ENCODE measurements at regions not wholly inside any gene's neighbourhood (a gene's known extent, or its start where the extent isn't known, plus 50 kb on each side); places are given as distances from the start of the nearest gene placed in this dataset.

DNA sequence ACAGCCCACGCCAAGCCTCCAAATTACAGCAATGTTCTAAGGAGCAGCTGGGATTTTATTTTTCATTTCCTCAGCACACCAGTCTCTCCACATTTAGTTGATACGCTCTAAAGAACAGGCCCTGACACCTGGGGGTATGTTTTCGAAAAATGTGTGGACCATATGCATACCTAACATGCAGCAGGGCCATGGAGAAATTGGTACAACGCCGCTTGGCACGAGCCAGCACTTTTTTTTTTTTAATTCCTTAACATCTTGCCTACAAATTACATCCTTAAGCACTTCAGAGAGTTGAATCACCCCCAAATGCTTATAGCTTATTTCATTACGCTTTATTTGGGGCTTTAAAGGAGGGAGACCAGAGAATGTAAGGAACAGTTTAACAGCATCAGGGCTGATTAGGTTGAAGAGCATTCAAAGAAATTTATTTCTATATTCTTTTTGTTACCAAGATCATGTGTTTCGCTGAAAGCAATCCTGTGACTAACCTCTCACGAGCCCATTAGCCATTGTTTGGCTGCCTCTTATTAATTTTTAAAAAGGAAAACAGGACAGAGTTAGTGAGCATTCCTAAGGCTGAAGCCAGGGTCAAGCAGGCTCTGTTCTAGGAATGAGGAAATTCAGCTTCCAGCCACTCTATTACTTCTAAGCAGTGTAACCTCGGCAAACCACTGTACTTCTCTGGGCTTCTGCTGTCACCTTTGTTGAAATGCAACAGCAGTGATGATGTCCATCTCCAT, 173.8 kb downstream of the ACTL7B start:
- no peak for DNase-seq (ENCODE audit: low read depth in 2 of 3, low spot score in 1 of 3)

DNA sequence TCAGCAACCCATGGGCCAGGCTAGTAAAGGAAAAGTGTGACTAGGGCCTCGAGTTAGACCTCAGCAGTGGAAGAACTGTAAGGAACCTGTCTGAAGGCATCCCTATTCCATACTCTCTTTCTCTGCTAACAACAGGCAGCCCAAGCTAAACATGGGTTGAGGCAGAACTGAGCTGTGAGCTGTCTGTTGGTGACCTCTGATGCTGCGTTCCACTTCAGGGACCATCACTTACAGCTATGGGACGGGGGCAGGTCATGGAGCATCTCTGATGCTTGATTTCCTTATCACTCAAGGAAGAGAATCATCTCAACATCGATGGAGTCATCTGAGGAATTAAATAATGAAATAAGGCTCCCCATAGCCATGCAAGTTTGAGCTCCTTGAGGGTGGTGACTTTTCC, 174.8 kb downstream of the ACTL7B start:
- no peak for DNase-seq (ENCODE audit: low read depth in 2 of 3, low spot score in 1 of 3)

DNA sequence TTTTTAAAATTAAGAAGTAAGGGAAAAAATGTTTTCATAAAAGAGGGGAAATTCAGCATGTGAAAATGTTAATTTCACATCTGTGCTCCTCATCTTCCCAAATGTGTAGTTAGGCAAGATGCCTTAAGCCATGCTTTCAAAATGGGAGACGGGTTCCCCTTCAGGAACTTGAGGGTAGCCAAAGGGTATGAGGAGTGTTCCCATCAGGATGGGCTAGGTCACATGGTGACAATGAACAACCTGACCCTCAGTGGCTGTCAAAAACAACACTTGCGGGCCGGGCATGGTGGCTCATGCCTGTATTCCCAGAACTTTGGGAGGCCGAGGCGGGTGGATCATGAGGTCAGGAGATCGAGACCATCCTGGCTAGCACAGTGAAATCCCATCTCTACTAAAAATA, 178.0 kb downstream of the ACTL7B start:
- no peak for DNase-seq (ENCODE audit: low read depth in 2 of 3, low spot score in 1 of 3)

DNA sequence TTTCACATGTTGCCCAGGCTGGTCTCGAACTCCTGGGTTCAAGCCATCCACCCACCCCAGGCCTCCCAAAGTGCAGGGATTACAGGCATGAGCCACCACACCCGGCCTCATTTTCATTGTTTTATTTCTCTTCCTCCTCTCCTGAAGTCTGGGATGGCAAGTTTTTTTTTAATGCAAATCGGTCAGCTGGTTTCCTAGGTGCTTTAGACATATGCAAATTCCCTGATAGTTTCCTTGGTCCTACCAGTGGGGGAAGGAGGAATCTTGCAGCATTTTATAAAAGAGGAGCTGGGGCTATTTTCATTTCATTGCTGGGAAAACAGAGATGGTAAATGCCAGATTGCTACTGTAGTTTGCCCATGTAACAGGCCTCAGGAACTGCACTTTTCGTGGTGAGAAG, 179.4 kb downstream of the ACTL7B start:
- DNase-seq (ENCODE audit: low read depth in 2 of 3, low spot score in 1 of 3), result no peak

- no peak for DNase-seq (ENCODE audit: low read depth in 2 of 3, low spot score in 1 of 3)
These were observed 180.1 kb downstream of the ACTL7B start for GRCh38 chr9:108675708-108676107.

- DNase-seq (ENCODE audit: low read depth in 2 of 3, low spot score in 1 of 3), result no peak
These were observed 180.8 kb downstream of the ACTL7B start for GRCh38 chr9:108674766-108675530.

DNA sequence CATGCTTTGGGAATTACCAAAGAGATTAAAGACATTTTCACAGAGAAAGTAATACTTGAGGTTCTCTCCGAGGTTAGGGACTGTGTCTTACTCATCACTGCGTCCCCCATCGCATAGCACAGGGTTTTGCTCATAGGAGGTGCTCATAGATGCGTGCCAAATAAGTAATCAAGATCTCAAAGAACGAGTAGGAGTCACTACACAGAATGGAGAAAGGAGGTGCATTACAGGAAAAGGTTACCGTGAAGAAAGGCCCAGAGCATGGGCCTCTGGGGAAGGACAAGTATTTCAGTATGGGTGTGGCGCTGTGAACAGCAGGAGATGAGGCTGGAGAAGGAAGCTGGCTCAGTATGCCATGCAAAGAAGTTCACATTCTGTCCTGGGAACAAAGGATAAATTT, 182.4 kb downstream of the ACTL7B start:
- DNase-seq (ENCODE audit: low read depth in 2 of 3, low spot score in 1 of 3), result no peak

GRCh38 chr9:108672475-108673190, 183.2 kb downstream of the ACTL7B start:
- no peak for DNase-seq (ENCODE audit: low read depth in 2 of 3, low spot score in 1 of 3)

DNA sequence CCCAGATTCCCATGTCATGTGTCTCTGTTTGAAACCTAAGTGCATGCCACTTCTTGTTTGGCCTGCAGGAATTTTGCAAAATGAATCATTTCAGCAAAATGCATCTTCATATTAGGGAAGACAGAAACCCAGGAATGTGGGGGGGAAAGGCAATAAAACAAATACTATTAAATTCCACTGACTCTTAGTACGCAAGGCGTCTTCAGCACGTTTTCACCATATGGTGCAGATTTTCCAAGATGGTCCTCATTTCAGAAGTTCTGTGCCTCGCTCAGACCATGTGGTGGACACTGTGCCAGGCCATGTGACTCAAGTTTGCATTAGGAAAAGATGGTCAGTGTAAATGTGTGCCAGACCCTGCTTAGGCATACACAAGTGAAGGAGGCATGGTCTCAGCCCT, 184.0 kb downstream of the ACTL7B start:
- no peak for DNase-seq (ENCODE audit: low read depth in 2 of 3, low spot score in 1 of 3)

DNA sequence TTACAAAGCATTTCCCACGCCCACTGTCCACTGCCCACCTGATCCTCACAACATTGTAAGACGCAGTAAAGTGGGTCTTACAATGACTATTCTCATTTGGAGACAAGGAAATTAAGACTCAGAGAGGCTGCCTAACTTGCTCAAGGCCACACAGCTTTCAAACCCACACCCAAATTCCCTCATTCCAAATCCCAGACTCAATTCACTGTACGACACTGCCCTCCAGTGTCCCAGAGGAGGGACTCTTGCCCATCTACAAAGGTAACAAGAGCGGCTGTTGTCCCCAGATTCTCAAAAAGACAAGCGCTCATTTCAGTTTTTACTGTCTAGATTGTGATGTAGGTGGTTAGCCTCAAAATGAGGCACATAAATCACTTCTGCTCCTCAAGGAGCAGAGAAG, 184.6 kb downstream of the ACTL7B start:
- no peak for DNase-seq (ENCODE audit: low read depth in 2 of 3, low spot score in 1 of 3)

DNA sequence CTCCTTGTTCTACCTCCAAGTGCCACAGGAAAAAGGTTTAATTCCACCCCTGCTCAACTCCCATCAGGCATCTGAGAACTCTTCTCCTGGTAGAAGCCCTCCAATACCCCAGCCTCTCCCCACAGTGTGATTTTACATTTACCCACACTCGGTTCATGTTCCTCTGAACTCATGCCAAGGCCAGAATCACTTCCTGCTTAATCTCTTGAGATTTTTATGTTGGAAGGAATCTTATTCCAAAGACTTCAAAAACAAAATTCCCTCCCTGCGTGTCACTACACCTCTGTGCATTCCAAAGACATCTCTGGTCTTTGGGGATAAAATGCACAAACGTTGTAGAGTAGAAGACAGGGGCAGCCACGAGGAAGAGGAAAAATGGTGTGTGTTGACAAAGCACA, 186.8 kb downstream of the ACTL7B start:
- DNase-seq (ENCODE audit: low read depth in 2 of 3, low spot score in 1 of 3), result no peak

DNA sequence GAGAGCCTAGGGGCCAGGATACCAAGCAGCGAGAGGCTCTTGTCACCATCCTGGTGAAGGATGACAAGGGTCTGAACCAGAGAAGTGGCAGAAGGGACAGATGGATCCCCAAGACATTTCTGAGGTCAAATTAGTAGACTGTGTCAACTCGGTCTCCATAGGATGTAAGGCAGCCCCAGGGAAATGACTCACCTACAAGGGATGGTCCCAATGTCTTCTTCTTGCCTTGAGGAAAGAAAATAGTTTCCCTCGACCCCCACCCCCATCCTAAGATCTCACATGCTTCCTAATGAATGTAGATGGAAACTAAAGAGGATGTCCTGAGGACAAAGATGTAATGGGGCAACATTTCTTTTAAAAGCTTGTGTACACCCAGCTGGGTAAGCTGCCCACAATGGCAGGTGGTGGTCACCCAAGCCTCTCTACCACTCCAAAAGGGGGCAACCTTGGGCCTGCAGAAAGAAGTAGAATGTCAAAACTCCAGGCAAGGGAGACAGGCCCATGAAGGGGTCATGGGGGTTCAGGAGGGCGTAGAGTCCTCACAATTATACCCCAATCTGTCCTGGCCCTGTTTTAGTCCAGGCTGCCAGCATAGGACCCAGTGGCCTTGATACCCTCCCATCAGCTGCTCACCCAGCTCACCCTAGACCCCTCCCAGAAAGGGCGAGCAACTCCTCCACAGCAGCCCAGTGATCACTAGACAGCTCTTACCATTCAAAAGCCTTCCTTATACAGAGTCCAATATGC, 187.4 kb downstream of the ACTL7B start:
- DNase-seq (ENCODE audit: low read depth in 2 of 3, low spot score in 1 of 3), result no peak

DNA sequence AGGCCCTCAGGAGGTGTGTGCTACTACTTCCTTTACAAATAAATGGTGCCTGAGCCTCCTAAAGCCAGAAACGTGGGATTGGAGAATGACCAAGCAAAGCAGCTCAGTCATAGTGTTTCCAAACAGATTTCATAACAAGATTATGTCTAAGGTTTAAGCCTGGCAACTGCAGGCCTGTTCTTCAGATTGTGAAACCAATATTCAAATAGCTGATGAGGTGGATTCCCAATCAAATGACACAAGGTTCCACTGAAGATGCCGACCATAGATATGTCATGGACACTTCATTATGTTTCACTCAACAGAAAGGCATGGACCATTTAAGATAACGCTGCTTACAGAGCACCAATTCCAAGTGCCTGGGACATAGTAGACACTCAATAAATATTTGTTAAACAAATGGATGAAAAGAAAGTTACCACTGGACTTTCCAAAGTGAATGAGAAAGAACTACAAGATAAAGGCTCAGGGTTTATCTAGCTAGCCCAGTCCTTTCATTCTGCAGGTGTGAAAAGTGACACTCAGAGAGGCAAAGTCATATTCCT, 189.5 kb downstream of the ACTL7B start:
- no peak for DNase-seq (ENCODE audit: low read depth in 2 of 3, low spot score in 1 of 3)

DNA sequence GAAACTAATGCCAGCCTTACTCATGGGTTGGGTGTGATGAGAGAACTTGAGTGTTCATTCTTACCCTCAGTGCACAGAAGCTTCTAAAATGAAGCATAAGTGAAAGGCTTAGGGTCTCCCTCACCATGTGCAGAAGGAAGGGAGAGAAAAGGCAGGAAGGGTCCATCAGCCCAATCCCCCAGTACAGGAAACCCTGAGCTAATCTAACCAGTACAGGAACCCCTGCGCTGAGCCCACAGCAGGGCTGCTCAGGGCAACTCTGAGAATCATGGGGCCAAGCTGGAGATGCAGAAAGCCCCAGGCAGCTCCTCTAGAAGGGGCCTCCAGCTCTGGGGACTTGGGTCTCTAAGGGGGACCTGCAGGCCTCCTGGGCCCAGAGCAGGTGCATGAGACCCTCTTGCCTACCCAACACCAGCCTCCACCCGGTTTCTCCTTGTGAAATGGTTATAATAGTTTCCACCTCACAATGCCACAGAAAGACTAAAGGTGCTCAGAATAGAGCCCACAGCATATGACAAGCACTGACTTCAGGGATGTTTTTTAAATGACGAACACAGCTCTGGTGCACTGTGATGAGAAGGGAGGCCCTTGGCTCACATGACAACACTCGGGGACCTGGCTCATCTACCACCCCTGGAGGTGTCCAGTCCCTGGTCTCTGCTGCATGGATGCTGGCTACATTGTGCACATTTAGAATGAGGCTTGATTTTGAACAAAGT, 190.1 kb downstream of the ACTL7B start:
- no peak for DNase-seq (ENCODE audit: low read depth in 2 of 3, low spot score in 1 of 3)

DNA sequence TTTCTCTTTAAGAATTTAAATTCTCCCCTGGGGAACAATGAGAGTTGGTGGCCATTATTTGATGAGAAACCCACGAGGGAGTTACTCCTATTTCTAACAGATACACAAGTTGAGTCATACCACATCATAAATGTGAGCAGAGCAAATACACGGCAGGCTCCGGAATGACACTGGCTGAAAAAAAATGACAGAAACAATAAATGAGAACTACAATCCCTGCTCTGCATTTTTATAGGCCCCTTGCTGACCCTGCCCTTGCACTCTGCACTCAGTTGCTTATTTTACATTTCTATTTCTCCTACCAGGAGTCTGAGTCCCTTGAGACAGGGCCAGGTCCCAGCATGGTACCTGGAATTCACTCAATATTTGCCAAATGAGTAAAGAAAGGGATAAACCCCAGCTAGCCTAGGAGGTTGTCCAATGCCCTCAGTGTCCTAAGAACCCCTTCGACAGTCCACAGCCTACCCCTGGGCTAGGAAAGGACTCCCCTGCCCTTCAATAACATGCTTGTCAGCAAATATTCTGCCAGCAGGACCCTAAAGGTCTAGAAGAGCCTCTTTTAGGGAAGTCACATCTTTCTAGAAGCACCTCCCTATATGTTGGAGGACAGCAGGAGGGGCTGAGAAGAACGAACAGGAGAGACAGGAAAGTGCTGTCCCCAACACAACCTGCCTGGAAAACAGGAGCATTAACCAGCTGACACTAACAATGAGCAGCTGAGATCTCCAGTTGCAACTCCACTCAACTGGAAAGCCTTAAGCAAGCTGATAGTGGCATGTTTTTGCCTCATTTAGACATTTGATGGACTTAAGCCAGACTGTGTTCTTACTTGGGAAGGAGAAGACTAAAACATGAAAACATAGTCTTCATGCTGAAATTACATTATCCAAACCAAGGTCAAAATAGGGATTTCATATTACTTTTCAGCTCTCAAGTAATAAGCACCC, 191.2 kb downstream of the ACTL7B start:
- DNase-seq (ENCODE audit: low read depth in 2 of 3, low spot score in 1 of 3), result no peak

DNA sequence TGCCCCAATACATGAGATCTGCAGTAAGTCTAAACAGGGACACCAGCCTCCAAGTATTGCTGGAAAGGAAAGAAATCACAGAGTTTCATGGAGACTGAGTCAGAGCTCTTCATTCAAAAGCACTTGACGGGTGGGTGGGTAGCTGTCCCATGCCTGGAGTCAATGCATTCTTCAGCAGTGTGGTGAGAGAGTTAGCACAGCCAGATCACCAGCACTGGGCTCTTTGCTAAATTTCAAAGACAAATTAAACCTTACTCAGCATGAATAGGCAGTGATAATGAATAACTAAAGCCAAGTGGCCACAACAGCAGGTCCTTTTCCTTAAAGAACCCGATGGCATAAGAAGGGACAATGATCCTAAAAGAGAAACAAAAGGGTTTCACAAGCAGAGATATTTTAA, 192.4 kb downstream of the ACTL7B start:
- DNase-seq (ENCODE audit: low read depth in 2 of 3, low spot score in 1 of 3), result no peak

DNA sequence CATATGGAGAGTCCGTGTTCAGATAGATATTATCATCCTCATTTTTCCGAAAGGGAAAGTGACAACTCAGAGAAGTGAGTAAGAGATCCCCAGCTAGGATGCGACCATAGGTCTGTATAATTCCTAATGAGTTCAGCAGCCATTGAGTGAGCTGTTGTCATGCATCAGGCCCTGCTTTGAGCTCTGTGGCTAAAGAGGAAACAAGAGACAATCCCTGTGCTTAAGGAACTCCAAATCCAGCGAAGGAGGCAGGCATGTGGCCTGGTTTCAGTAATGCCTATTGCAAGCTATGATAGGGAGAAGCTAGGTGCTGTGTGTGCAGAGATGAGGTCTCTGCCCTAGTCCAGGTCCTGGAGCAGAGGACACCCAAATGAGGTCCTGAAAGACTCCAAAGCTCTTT, 192.8 kb downstream of the ACTL7B start:
- no peak for DNase-seq (ENCODE audit: low read depth in 2 of 3, low spot score in 1 of 3)

- DNase-seq (ENCODE audit: low read depth in 2 of 3, low spot score in 1 of 3), result no peak
These were observed 193.5 kb downstream of the ACTL7B start for GRCh38 chr9:108662091-108662875.

GRCh38 chr9:108656566-108656965, 199.2 kb downstream of the ACTL7B start:
- DNase-seq (ENCODE audit: low read depth in 2 of 3, low spot score in 1 of 3), result no peak

Measured in stimulated activated CD4-positive, alpha-beta T cell treated with anti-CD3 and anti-CD28 coated beads, Interleukin-12 subunit alpha, Interleukin-12 subunit beta, amount 100 ng/mL, for 48 hours (primary cell).